OCI-LY7 (cell line): ENCODE measurements at regions not wholly inside any gene's neighbourhood (a gene's known extent, or its start where the extent isn't known, plus 50 kb on each side); places are given as distances from the start of the nearest gene placed in this dataset.
A peak's percentile ranks its signal among the peaks of the same experiment; 100 is the strongest.

Experiments used
- BruUV-seq: library from RNA; stranded (reverse); fragments of 400-500 nt; replicated peaks from 2 replicates; lab custom pipeline; 2021; lab: Mats Ljungman, UMichigan
- CTCF ChIA-PET: fragments of 300-600 bp; sonication (Branson Sonifier 250); formaldehyde crosslinking; loops from one replicate; lab custom pipeline; 2022; ENCODE audit warnings: antibody characterized with exemption; ENCODE audit not compliant: unreplicated experiment; lab: Charles Lee
- POLR2A ChIA-PET: fragments of 300-600 bp; sonication (Branson Sonifier 250); formaldehyde crosslinking; loops from one replicate; lab custom pipeline; 2022; ENCODE audit warnings: antibody characterized with exemption; lab: Charles Lee
- DNase-seq: peaks from one replicate; pipeline ENCODE4 v3.0.0-alpha.2; 2015; ENCODE audit warnings: low spot score
- H2AFZ ChIP-seq: fragments of 200-600 bp; sonication (generic), shearing (Covaris generic); 2 replicates; pipeline ENCODE4 v1.6.1; 2014; ENCODE audit warnings: mild to moderate bottlenecking, antibody characterized with exemption, low read length, moderate library complexity
- H3K27ac ChIP-seq: fragments of 200-600 bp; sonication (generic); 2 replicates; pipeline ENCODE4 v1.5.1; 2014; ENCODE audit warnings: mixed run types, low read depth, mild to moderate bottlenecking, moderate library complexity, low read length, inconsistent platforms; ENCODE audit not compliant: poor library complexity, severe bottlenecking
- H3K36me3 ChIP-seq: fragments of 200-600 bp; sonication (generic); 2 replicates; pipeline ENCODE4 v1.6.1; 2014; ENCODE audit warnings: mild to moderate bottlenecking, antibody characterized with exemption, low read length, moderate library complexity, mixed read lengths; ENCODE audit not compliant: insufficient read depth
- H3K4me1 ChIP-seq: fragments of 200-600 bp; sonication (generic); 2 replicates; pipeline ENCODE4 v1.5.1; 2014; ENCODE audit warnings: mild to moderate bottlenecking, low read length; ENCODE audit not compliant: insufficient read depth, poor library complexity, severe bottlenecking
- H3K4me2 ChIP-seq: fragments of 200-600 bp; sonication (generic); 2 replicates; pipeline ENCODE4 v1.6.1; 2014; ENCODE audit warnings: mild to moderate bottlenecking, low read length
- H3K4me3 ChIP-seq: fragments of 200-600 bp; sonication (generic); 2 replicates; pipeline ENCODE4 v1.5.1; 2014; ENCODE audit warnings: mild to moderate bottlenecking, low read depth, low read length; ENCODE audit not compliant: poor library complexity, severe bottlenecking
- H3K79me2 ChIP-seq: fragments of 200-600 bp; sonication (generic); 2 replicates; pipeline ENCODE4 v1.6.1; 2016; ENCODE audit warnings: low read depth, mild to moderate bottlenecking, low read length, moderate library complexity, mixed read lengths; ENCODE audit not compliant: insufficient read depth
- H3K9me2 ChIP-seq: fragments of 200-600 bp; sonication (generic); 2 replicates; pipeline ENCODE4 v1.6.1; 2016; ENCODE audit warnings: mild to moderate bottlenecking, low read length, mixed read lengths; ENCODE audit not compliant: insufficient read depth
- H3K9me3 ChIP-seq: fragments of 200-600 bp; sonication (generic); 2 replicates; pipeline ENCODE4 v1.6.1; 2014; ENCODE audit warnings: mild to moderate bottlenecking, mixed run types, low read length, mixed read lengths
- H4K20me1 ChIP-seq: fragments of 200-600 bp; sonication (generic); 2 replicates; pipeline ENCODE4 v1.6.1; 2014; ENCODE audit warnings: mild to moderate bottlenecking, antibody characterized with exemption, low read length, moderate library complexity, mixed read lengths; ENCODE audit not compliant: insufficient read depth
- CTCF ChIP-seq: fragments of 200-600 bp; sonication (generic); conservative IDR thresholded peaks from 2 replicates; pipeline ENCODE4 v1.5.1; 2014; ENCODE audit warnings: mild to moderate bottlenecking, antibody characterized with exemption, low read length, moderate library complexity, mixed read lengths
- EZH2phosphoT487 ChIP-seq: fragments of 200-600 bp; sonication (generic); IDR thresholded peaks from 2 replicates; pipeline ENCODE4 v1.6.1; 2018; ENCODE audit warnings: low read depth, borderline replicate concordance, mild to moderate bottlenecking, mixed run types, antibody characterized with exemption, low read length, moderate library complexity, mixed read lengths
- intact Hi-C: fragments of 100-400 bp; cut with micrococcal nuclease; formaldehyde crosslinking; loops from one replicate; pipeline ENCODE4 v1.10.0; 2022; ENCODE audit not compliant: unreplicated experiment

GRCh38 chr3:126287171-126287535 is 70.1 kb downstream of the KLF15 start:
- no peaks in the 10 kb centered on the region for H4K20me1 ChIP-seq
- no peaks in the 10 kb centered on the region for H3K36me3 ChIP-seq
- intact Hi-C loops: loop anchor here (10.0 kb wide), 1 partner anchor 188 kb away; the partner anchor contains the start of gene ZXDC
- peak overlapping the region; percentile 83 for H3K27ac ChIP-seq
- H3K79me2 ChIP-seq: no peaks in the 10 kb centered on the region
- DNase-seq: no peak
- ChIA-PET POLR2A (interaction anchor here (1.2 to 1.4 kb wide), 2 partner anchors 12 to 27 kb away, joined by 3 to 8 read pairs; no protein-coding TSS in a partner anchor), CTCF (interaction anchor here (0.8 to 1.2 kb wide), 2 partner anchors 9 to 26 kb away, joined by 3 to 4 read pairs; no protein-coding TSS in a partner anchor)
- BruUV-seq: no TSS peak
- no peaks in the 10 kb centered on the region for H3K9me2 ChIP-seq
- peaks cover 59% of the 10 kb centered on the region for H3K4me1 ChIP-seq
- TF ChIP-seq EZH2phosphoT487 (no peak), CTCF (no peak)
- H3K9me3 ChIP-seq: peaks cover 8% of the 10 kb centered on the region; the same call in 1 of the 2 replicates
- H3K4me3 ChIP-seq: peak overlapping the region; percentile 66
- peak overlapping the region; percentile 59 for H2AFZ ChIP-seq
- H3K4me2 ChIP-seq: peak overlapping the region; percentile 91

GRCh38 chr3:126285369-126285768 is 71.8 kb downstream of the KLF15 start:
- no peak for DNase-seq
- intact Hi-C loops: loop anchor here (10.0 kb wide), 1 partner anchor 189 kb away; the partner anchor contains the start of gene ZXDC
- Histone ChIP-seq H3K36me3 (no peaks in the 10 kb centered on the region), H3K4me1 (peaks cover 45% of the 10 kb centered on the region), H4K20me1 (no peaks in the 10 kb centered on the region), H3K79me2 (no peaks in the 10 kb centered on the region), H3K4me3 (no peak overlapping the region), H3K9me3 (peaks cover 8% of the 10 kb centered on the region; the same call in 1 of the 2 replicates), H3K27ac (no peak overlapping the region), H3K4me2 (no peak overlapping the region), H3K9me2 (no peaks in the 10 kb centered on the region), H2AFZ (no peak overlapping the region; the same call in 1 of the 2 replicates)
- BruUV-seq: no TSS peak
- ChIA-PET POLR2A (no interaction called here), CTCF (no interaction called here)
- TF ChIP-seq EZH2phosphoT487: no peak
- no peak for TF ChIP-seq CTCF

GRCh38 chr3:126284258-126284904 is 72.8 kb downstream of the KLF15 start:
- POLR2A ChIA-PET: interaction anchor here (0.6 kb wide), 2 partner anchors 187 to 303 kb away, joined by 3 read pairs; no protein-coding TSS in a partner anchor
- no peak overlapping the region for H3K4me2 ChIP-seq
- CTCF ChIA-PET: no interaction called here

More at GRCh38 chr3:126284258-126284904, 72.8 kb downstream of the KLF15 start:
- Histone ChIP-seq H3K4me1 (peaks cover 35% of the 10 kb centered on the region), H3K36me3 (no peaks in the 10 kb centered on the region), H3K9me2 (no peaks in the 10 kb centered on the region), H3K79me2 (no peaks in the 10 kb centered on the region), H4K20me1 (no peaks in the 10 kb centered on the region), H3K4me3 (no peak overlapping the region), H3K9me3 (peaks cover 8% of the 10 kb centered on the region; the same call in 1 of the 2 replicates), H3K27ac (no peak overlapping the region), H2AFZ (no peak overlapping the region)
- no peak for TF ChIP-seq CTCF
- no peak for TF ChIP-seq EZH2phosphoT487
- BruUV-seq: no TSS peak
- intact Hi-C loops: loop anchor here (10.0 kb wide), 1 partner anchor 190 kb away; the partner anchor contains the start of gene ZXDC
- no peak for DNase-seq
